ENCODE measurements at regions not wholly inside any gene's neighbourhood (a gene's known extent, or its start where the extent isn't known, plus 50 kb on each side); places are given as distances from the start of the nearest gene placed in this dataset.

DNA sequence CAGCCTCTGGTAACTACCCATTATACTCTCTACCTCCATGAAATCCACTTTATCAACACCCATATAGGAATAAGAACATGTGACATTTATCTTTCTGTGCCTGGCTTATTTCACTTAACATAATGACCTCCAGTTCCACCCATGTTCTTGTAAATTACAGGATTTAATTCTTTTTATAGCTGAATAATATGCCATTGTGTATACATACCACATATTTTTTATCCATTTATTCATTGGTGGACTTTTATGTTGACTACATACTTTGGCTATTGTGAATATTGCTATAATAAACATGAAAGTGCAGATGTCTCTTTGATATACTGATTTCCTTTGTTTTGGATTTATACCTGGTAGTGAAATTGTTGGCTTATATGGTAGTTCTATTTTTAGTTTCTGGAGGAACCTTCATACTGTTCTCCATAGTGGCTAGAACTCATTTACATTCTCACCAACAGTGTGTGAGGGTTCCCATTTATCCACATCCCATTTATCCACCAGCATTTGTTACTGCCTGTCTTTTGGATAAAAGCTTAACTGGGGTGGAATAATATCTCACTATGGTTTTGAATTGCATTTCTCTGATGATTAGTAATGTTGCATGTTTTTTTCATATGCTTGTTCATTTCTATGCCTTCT is 473.4 kb downstream of the TBL1XR1 start:
- CTCF ChIA-PET, result no interaction called here
- DNase-seq (ENCODE audit: extremely low spot score), result no peak
- POLR2A ChIA-PET, result no interaction called here
- TF ChIP-seq, protein P1, sequence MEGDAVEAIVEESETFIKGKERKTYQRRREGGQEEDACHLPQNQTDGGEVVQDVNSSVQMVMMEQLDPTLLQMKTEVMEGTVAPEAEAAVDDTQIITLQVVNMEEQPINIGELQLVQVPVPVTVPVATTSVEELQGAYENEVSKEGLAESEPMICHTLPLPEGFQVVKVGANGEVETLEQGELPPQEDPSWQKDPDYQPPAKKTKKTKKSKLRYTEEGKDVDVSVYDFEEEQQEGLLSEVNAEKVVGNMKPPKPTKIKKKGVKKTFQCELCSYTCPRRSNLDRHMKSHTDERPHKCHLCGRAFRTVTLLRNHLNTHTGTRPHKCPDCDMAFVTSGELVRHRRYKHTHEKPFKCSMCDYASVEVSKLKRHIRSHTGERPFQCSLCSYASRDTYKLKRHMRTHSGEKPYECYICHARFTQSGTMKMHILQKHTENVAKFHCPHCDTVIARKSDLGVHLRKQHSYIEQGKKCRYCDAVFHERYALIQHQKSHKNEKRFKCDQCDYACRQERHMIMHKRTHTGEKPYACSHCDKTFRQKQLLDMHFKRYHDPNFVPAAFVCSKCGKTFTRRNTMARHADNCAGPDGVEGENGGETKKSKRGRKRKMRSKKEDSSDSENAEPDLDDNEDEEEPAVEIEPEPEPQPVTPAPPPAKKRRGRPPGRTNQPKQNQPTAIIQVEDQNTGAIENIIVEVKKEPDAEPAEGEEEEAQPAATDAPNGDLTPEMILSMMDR (IDR thresholded peaks at IDR 0.05; ENCODE audit: control extremely low read depth, extremely low read depth, low read depth, missing control alignments), result no peak

GRCh38 chr3:176714034-176714433 is 483.2 kb downstream of the TBL1XR1 start:
- no peak for DNase-seq (ENCODE audit: extremely low spot score)
- CTCF ChIA-PET, result no interaction called here
- POLR2A ChIA-PET, result no interaction called here
- TF ChIP-seq, protein P1 (IDR thresholded peaks at IDR 0.05; ENCODE audit: control extremely low read depth, extremely low read depth, low read depth, missing control alignments), result no peak

GRCh38 chr3:176712191-176712590 is 485.1 kb downstream of the TBL1XR1 start:
- POLR2A ChIA-PET, result no interaction called here
- DNase-seq (ENCODE audit: extremely low spot score), result no peak
- TF ChIP-seq, protein P1 (IDR thresholded peaks at IDR 0.05; ENCODE audit: control extremely low read depth, extremely low read depth, low read depth, missing control alignments), result no peak
- CTCF ChIA-PET, result no interaction called here

DNA sequence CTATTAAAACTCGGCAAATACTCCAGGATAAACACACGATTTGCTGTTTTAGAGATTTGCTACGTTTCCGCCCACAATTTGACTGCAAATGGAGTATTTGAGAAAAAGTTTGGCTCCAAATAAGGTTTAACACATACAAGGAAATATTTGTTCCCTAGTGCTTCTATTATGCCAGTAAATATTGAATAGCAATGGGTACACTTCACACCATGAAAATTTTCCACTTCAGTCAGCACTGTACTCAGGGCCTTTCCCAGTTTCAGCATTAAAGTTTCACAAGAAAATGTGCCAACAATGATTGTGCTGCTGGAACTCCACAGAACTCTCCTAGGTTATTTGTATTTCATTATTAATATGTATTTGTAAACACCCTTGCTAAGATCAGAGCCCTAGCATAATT is 498.0 kb downstream of the TBL1XR1 start:
- no peak for DNase-seq (ENCODE audit: extremely low spot score)
- TF ChIP-seq, protein P1 (IDR thresholded peaks at IDR 0.05; ENCODE audit: control extremely low read depth, extremely low read depth, low read depth, missing control alignments), result no peak
- CTCF ChIA-PET, result interaction anchor here (1.1 kb wide), 1 partner anchor 10 kb away, joined by 4 read pairs; no protein-coding TSS in a partner anchor
- POLR2A ChIA-PET, result no interaction called here

- TF ChIP-seq, protein P1 (IDR thresholded peaks at IDR 0.05; ENCODE audit: control extremely low read depth, extremely low read depth, low read depth, missing control alignments), result no peak
- DNase-seq (ENCODE audit: extremely low spot score), result no peak
- POLR2A ChIA-PET, result no interaction called here
- CTCF ChIA-PET, result interaction anchor here (0.9 to 1.3 kb wide), 3 partner anchors 33 to 51 kb away, joined by 3 to 4 read pairs (median 3); no protein-coding TSS in a partner anchor
Measured at GRCh38 chr3:176697284-176697889, 499.9 kb downstream of the TBL1XR1 start.

- POLR2A ChIA-PET, result no interaction called here
- CTCF ChIA-PET, result interaction anchor here (0.9 to 1.3 kb wide), 3 partner anchors 32 to 51 kb away, joined by 3 to 4 read pairs (median 3); no protein-coding TSS in a partner anchor
- TF ChIP-seq, protein P1 (IDR thresholded peaks at IDR 0.05; ENCODE audit: control extremely low read depth, extremely low read depth, low read depth, missing control alignments), result no peak
- DNase-seq (ENCODE audit: extremely low spot score), result no peak
Measured at GRCh38 chr3:176696816-176697215, 500.5 kb downstream of the TBL1XR1 start.
